GM12878 (cell line): ENCODE measurements at regions not wholly inside any gene's neighbourhood (a gene's known extent, or its start where the extent isn't known, plus 50 kb on each side); places are given as distances from the start of the nearest gene placed in this dataset.

Experiments
- ATAC-seq: fragments of 200-7000 bp; cut with Tn5 transposase; 3 replicates; pipeline ENCODE4 v1.9.1; 2020; ENCODE audit warnings: mild to moderate bottlenecking, moderate library complexity
- BruUV-seq: library from RNA; stranded (reverse); fragments of 400-500 nt; replicated peaks from 2 replicates; lab custom pipeline; 2021; lab: Mats Ljungman, UMichigan
- CTCF ChIA-PET: fragments of 300-600 bp; sonication (Branson Sonifier 250); formaldehyde crosslinking; extraction: SDS; loops from one replicate; lab custom pipeline; 2021; ENCODE audit warnings: inconsistent platforms; lab: Yijun Ruan, JAX
- POLR2A ChIA-PET: fragments of 350-600 bp; formaldehyde crosslinking; extraction: SDS; loops from one replicate; lab custom pipeline; 2021; ENCODE audit warnings: inconsistent platforms; lab: Charles Lee
- RAD21 ChIA-PET: fragments of 300-600 bp; sonication (Branson Sonifier 250); formaldehyde crosslinking; loops from one replicate; lab custom pipeline; 2023; ENCODE audit warnings: antibody characterized with exemption; ENCODE audit not compliant: unreplicated experiment; lab: Charles Lee
- SMC1A ChIA-PET: fragments of 300-600 bp; sonication (Branson Sonifier 250); formaldehyde crosslinking; loops from one replicate; lab custom pipeline; 2023; ENCODE audit not compliant: unreplicated experiment, uncharacterized antibody; lab: Charles Lee
- DNase-seq: peaks from one replicate; pipeline ENCODE4 v3.0.0-alpha.2; 2011; ENCODE audit warnings: low read depth, low spot score
- FAIRE-seq: peaks from 3 replicates; lab custom pipeline; 2011; peaks lifted over from hg19 to GRCh38; lab: Jason Lieb, UNC
- H2AFZ ChIP-seq: 2 replicates; pipeline ENCODE4 v1.6.0; 2011; ENCODE audit warnings: low read depth, low read length, control low read depth; ENCODE audit not compliant: control insufficient read depth
- H3K27ac ChIP-seq: 2 replicates; pipeline ENCODE4 v1.5.1; 2011; ENCODE audit warnings: control low read depth; ENCODE audit not compliant: control insufficient read depth, insufficient read depth
- H3K27me3 ChIP-seq, 2 experiments: replicated peaks in 1 of 2; 2 replicates each; pipeline versions ENCODE4 v1.6.0 to v1.6.1; 2011; ENCODE audit warnings: low read length in 1 of 2; ENCODE audit not compliant: control insufficient read depth in 2 of 2, insufficient read depth in 2 of 2
- H3K36me3 ChIP-seq, 2 experiments: 2 replicates each; pipeline ENCODE4 v1.5.1; 2011; ENCODE audit warnings: low read length in 1 of 2; ENCODE audit not compliant: control insufficient read depth in 2 of 2, insufficient read depth in 2 of 2
- H3K4me1 ChIP-seq: 2 replicates; pipeline ENCODE4 v1.6.1; 2011; ENCODE audit warnings: mild to moderate bottlenecking, low read length, moderate library complexity, mixed read lengths; ENCODE audit not compliant: control insufficient read depth, insufficient read depth
- H3K4me2 ChIP-seq: 2 replicates; pipeline ENCODE4 v1.6.0; 2011; ENCODE audit warnings: control low read depth; ENCODE audit not compliant: control insufficient read depth, insufficient read depth
- H3K4me3 ChIP-seq: fragments of 200-600 bp; sonication (generic); 2 replicates; pipeline ENCODE4 v1.5.1; 2016
- H3K79me2 ChIP-seq: 2 replicates; pipeline ENCODE4 v1.6.0; 2011; ENCODE audit warnings: low read length; ENCODE audit not compliant: control insufficient read depth, insufficient read depth
- H3K9ac ChIP-seq: 2 replicates; pipeline ENCODE4 v1.8.0; 2011; ENCODE audit warnings: low read length, control low read depth, mixed read lengths; ENCODE audit not compliant: control insufficient read depth, insufficient read depth
- H3K9me3 ChIP-seq: replicated peaks from 3 replicates; pipeline ENCODE4 v1.5.1; 2011; ENCODE audit warnings: mild to moderate bottlenecking, low read length; ENCODE audit not compliant: control insufficient read depth, insufficient read depth
- H4K20me1 ChIP-seq: 2 replicates; pipeline ENCODE4 v1.6.0; 2011; ENCODE audit not compliant: control insufficient read depth, insufficient read depth
- BACH1 ChIP-seq: fragments of 450-650 bp; IDR thresholded peaks from 2 replicates; pipeline ENCODE4 v1.6.1; 2017; ENCODE audit warnings: mild to moderate bottlenecking, borderline replicate concordance
- BCL11A ChIP-seq: IDR thresholded peaks from 2 replicates; pipeline ENCODE4 v1.6.1; 2011; ENCODE audit warnings: low read depth, low read length
- IKZF1 ChIP-seq: fragments of 450-650 bp; conservative IDR thresholded peaks from 2 replicates; pipeline ENCODE4 v1.6.1; 2017; ENCODE audit warnings: antibody characterized with exemption, mild to moderate bottlenecking
- MXI1 ChIP-seq: fragments of 150-350 bp; IDR thresholded peaks from 2 replicates; pipeline ENCODE4 v1.6.1; 2011; ENCODE audit warnings: low read depth, mild to moderate bottlenecking, inconsistent platforms, low read length, improper control_type of control experiment
- MYB ChIP-seq: fragments of 150-350 bp; IDR thresholded peaks from 2 replicates; pipeline ENCODE4 v1.6.1; 2014; ENCODE audit warnings: mild to moderate bottlenecking, low read depth, low read length, borderline replicate concordance
- NBN ChIP-seq: fragments of 450-650 bp; IDR thresholded peaks from 2 replicates; pipeline ENCODE4 v1.6.1; 2016
- NR2C1 ChIP-seq: fragments of 450-650 bp; IDR thresholded peaks from 2 replicates; pipeline ENCODE4 v1.6.1; 2017; ENCODE audit warnings: antibody characterized with exemption, mild to moderate bottlenecking, moderate library complexity
- NR2F1 ChIP-seq: fragments of 450-650 bp; conservative IDR thresholded peaks from 2 replicates; pipeline ENCODE4 v1.6.1; 2017; ENCODE audit warnings: mild to moderate bottlenecking
- NRF1 ChIP-seq: conservative IDR thresholded peaks from 2 replicates; pipeline ENCODE4 v1.6.1; 2011; ENCODE audit warnings: mild to moderate bottlenecking, low read depth, low read length, improper control_type of control experiment
- POLR2A ChIP-seq: IDR thresholded peaks from 2 replicates; pipeline ENCODE4 v1.6.1; 2011; ENCODE audit warnings: low read depth, mild to moderate bottlenecking, low read length
- POLR2AphosphoS5 ChIP-seq: IDR thresholded peaks from 2 replicates; pipeline ENCODE4 v1.6.1; 2011; ENCODE audit warnings: mild to moderate bottlenecking, low read length, inconsistent platforms
- RFX5 ChIP-seq: IDR thresholded peaks from 2 replicates; pipeline ENCODE4 v1.6.1; 2011; ENCODE audit warnings: low read depth, low read length, improper control_type of control experiment
- SMAD1 ChIP-seq: fragments of 450-650 bp; IDR thresholded peaks from 2 replicates; pipeline ENCODE4 v1.6.1; 2018; ENCODE audit warnings: mild to moderate bottlenecking, low read depth; ENCODE audit not compliant: partially characterized antibody
- ZBED1 ChIP-seq: IDR thresholded peaks from 2 replicates; pipeline ENCODE4 v1.6.1; 2016; ENCODE audit warnings: borderline replicate concordance
- WGBS: methylation state at CpG from one replicate; pipeline ENCODE4 v1.1.6; 2016; ENCODE audit warnings: low lambda C conversion rate; ENCODE audit not compliant: insufficient replicate concordance, insufficient coverage; ENCODE audit errors: missing lambda C conversion rate; 5-methylcytosine and 5-hydroxymethylcytosine counted together
- in situ Hi-C: fragments of 300-500 bp; cut with MboI; formaldehyde crosslinking; loops from 9 replicates; pipeline ENCODE4 v1.14.3; 2018; ENCODE audit warnings: mixed read lengths
- intact Hi-C: fragments of 100-400 bp; cut with micrococcal nuclease; formaldehyde crosslinking; loops from one replicate; pipeline ENCODE4 v1.14.2; 2022; ENCODE audit not compliant: unreplicated experiment
- TF ChIP-seq, protein P1 (sequence below): IDR thresholded peaks from 2 replicates; pipeline ENCODE4 v1.6.1; 2011; ENCODE audit warnings: borderline replicate concordance, low read depth, mild to moderate bottlenecking, moderate library complexity, mixed read lengths, low read length; ENCODE audit not compliant: insufficient read depth; ENCODE audit errors: extremely low read length
- TF ChIP-seq, protein P2 (sequence below): IDR thresholded peaks from 2 replicates; pipeline ENCODE4 v1.6.1; 2012; ENCODE audit warnings: low read depth, low read length, improper control_type of control experiment

- TF ChIP-seq, protein P1, sequence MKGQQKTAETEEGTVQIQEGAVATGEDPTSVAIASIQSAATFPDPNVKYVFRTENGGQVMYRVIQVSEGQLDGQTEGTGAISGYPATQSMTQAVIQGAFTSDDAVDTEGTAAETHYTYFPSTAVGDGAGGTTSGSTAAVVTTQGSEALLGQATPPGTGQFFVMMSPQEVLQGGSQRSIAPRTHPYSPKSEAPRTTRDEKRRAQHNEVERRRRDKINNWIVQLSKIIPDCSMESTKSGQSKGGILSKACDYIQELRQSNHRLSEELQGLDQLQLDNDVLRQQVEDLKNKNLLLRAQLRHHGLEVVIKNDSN = no peak
- TF ChIP-seq, all 136 proteins: peak for 0
These were observed 162.9 kb downstream of the SEC14L1 start (continued) for GRCh38 chr17:77303620-77304019.

- no peak overlapping the region for H3K9ac ChIP-seq
These were observed 163.4 kb downstream of the SEC14L1 start for GRCh38 chr17:77304051-77304745.

More at GRCh38 chr17:77304051-77304745, 163.4 kb downstream of the SEC14L1 start:
- SMC1A ChIA-PET = no interaction called here
- no peak overlapping the region for H3K4me2 ChIP-seq
- H3K9me3 ChIP-seq = no peaks in the 10 kb centered on the region
- no peak for ATAC-seq
- TF ChIP-seq ZBED1 (no peak), POLR2AphosphoS5 (no peak), POLR2A (no peak), NR2C1 (no peak), NBN (no peak), IKZF1 (no peak), MYB (no peak), BCL11A (no peak), NRF1 (no peak), MXI1 (no peak), SMAD1 (no peak), NR2F1 (no peak), RFX5 (no peak), BACH1 (no peak)
- TF ChIP-seq, protein P2, sequence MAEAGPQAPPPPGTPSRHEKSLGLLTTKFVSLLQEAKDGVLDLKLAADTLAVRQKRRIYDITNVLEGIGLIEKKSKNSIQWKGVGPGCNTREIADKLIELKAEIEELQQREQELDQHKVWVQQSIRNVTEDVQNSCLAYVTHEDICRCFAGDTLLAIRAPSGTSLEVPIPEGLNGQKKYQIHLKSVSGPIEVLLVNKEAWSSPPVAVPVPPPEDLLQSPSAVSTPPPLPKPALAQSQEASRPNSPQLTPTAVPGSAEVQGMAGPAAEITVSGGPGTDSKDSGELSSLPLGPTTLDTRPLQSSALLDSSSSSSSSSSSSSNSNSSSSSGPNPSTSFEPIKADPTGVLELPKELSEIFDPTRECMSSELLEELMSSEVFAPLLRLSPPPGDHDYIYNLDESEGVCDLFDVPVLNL = no peak
- TF ChIP-seq, all 136 proteins: peak for 0
- RAD21 ChIA-PET = no interaction called here
- POLR2A ChIA-PET = no interaction called here
- CTCF ChIA-PET = interaction anchor here (0.8 kb wide), 2 partner anchors 15 to 20 kb away, joined by 3 to 4 read pairs; no protein-coding TSS in a partner anchor
- Histone ChIP-seq H2AFZ (no peak overlapping the region), H3K27ac (no peak overlapping the region), H3K79me2 (no peaks in the 10 kb centered on the region), H3K27me3 (no peaks in the 10 kb centered on the region), H4K20me1 (no peaks in the 10 kb centered on the region), H3K36me3 (no peaks in the 10 kb centered on the region; a peak in 1 of 4 replicates), H3K4me1 (no peaks in the 10 kb centered on the region), H3K4me3 (no peak overlapping the region)
- no peak for DNase-seq
- FAIRE-seq = no peak
- intact Hi-C loops = no loop called here
- BruUV-seq = no TSS peak
- 87% methylated on average over 17 of the region's 17 CpGs for WGBS
- in situ Hi-C loops = no loop called here
